Adrenal gland (tissue), 5 donors: ENCODE measurements at regions not wholly inside any gene's neighbourhood (a gene's known extent, or its start where the extent isn't known, plus 50 kb on each side); places are given as distances from the start of the nearest gene placed in this dataset.

Experiments
- CTCF ChIP-seq, 6 experiments: fragments of 450-650 bp in 4 of 6; fragments of 200-600 bp in 2 of 6; sonication (generic) in 1 of 6; IDR thresholded peaks; 1 replicate in 5 of 6; 2 replicates in 1 of 6; pipeline versions ENCODE4 v1.5.1 to v1.8.0; 2016 to 2021; ENCODE audit warnings: antibody characterized with exemption in 6 of 6, mild to moderate bottlenecking in 2 of 6, moderate library complexity in 1 of 6
- POLR2A ChIP-seq, 2 donors: fragments of 450-650 bp; IDR thresholded peaks; one replicate each; pipeline ENCODE4 v1.6.1; 2017; ENCODE audit warnings: antibody characterized with exemption in 2 of 2, mild to moderate bottlenecking in 2 of 2, moderate library complexity in 1 of 2
- donor health status: DM: no; HTN: no; CAD: no.

GRCh38 chr20:23135449-23136420 lies 49.6 kb upstream of the CD93 start:
- no peak for TF ChIP-seq CTCF (IDR thresholded peaks at IDR 0.05)
- TF ChIP-seq POLR2A (IDR thresholded peaks at IDR 0.05): no peak
